Stimulated activated naive CD8-positive, alpha-beta T cell treated with anti-CD3 and anti-CD28 coated beads, Interleukin-15, Interleukin-2, amounts not matched to agents 100 ng/mL and 50 ng/mL, for 24 hours (primary cell): ENCODE measurements at regions not wholly inside any gene's neighbourhood (a gene's known extent, or its start where the extent isn't known, plus 50 kb on each side); places are given as distances from the start of the nearest gene placed in this dataset.

Experiments
- H3K27ac Mint-ChIP-seq: one replicate; pipeline ENCODE4 v1.8.0; 2021; ENCODE audit warnings: mild to moderate bottlenecking, mixed read lengths
- H3K27me3 Mint-ChIP-seq: one replicate; pipeline ENCODE4 v1.8.0; 2021; ENCODE audit warnings: mixed read lengths
- H3K36me3 Mint-ChIP-seq: one replicate; pipeline ENCODE4 v1.8.0; 2021; ENCODE audit warnings: low read depth, mixed read lengths
- H3K4me1 Mint-ChIP-seq: one replicate; pipeline ENCODE4 v1.8.0; 2021; ENCODE audit warnings: low read depth, mixed read lengths
- H3K4me3 Mint-ChIP-seq: one replicate; pipeline ENCODE4 v1.8.0; 2021; ENCODE audit warnings: mild to moderate bottlenecking, mixed read lengths
- H3K9me3 Mint-ChIP-seq: one replicate; pipeline ENCODE4 v1.8.0; 2021; ENCODE audit warnings: mixed read lengths

- H3K27me3 Mint-ChIP-seq = peaks cover 8% of the 10 kb centered on the region
- H3K36me3 Mint-ChIP-seq = no peaks in the 10 kb centered on the region
- no peak overlapping the region for H3K4me3 Mint-ChIP-seq
- no peak overlapping the region for H3K27ac Mint-ChIP-seq
- no peaks in the 10 kb centered on the region for H3K9me3 Mint-ChIP-seq
- H3K4me1 Mint-ChIP-seq = peaks cover 57% of the 10 kb centered on the region
These were observed 187.6 kb upstream of the SHH start for GRCh38 chr7:155999631-156000489.

DNA sequence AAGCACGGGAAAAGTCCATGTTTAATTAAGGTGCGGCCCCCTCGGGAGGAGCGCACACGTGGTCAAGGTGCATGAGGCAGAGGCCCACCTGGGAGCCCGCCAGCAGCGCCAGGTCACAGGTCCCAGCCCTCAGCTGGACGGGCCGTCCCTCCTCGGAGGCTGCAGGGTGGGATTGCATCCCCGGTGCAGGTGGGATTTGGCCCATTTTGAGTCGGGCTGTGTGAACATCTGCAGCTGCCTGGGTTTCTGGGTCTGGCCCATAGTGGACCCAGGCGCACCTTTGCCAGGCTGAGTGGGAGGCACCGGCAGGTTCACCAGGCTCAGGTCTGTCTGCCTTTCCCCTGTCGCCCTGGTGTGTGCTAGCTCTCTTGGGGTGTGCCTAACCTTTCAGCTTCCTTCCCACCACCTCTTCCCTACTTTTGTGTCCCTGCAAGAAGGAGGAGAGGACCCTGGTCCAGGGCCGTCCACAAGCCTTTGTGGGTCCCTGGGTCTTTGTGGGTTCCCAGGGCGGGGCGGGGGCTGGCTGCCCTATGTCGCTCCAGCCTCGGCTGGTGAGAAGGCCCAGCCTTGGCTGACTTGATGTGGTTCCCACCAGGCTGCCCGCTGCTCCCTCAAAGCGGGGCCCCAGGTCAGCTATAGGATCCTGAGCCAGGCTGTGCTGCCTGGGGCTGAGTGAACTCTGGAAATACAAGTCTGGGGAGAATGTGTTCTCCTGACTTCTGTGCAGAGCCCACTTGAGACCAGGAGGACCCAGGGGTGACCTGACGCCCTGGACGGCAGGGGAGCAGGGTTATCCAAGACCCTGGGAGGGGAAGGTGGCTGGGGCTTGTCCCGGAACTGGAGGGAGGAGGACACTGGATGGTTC, 186.7 kb upstream of the SHH start:
- peaks cover 8% of the 10 kb centered on the region for H3K27me3 Mint-ChIP-seq

GRCh38 chr7:155998328-155998691, 186.0 kb upstream of the SHH start:
- H3K27me3 Mint-ChIP-seq = peaks cover 8% of the 10 kb centered on the region
- peak overlapping the region; percentile 64 for H3K27ac Mint-ChIP-seq
- H3K4me1 Mint-ChIP-seq = peaks cover 66% of the 10 kb centered on the region
- peak overlapping the region; percentile 4 for H3K4me3 Mint-ChIP-seq
- H3K9me3 Mint-ChIP-seq = no peaks in the 10 kb centered on the region
- H3K36me3 Mint-ChIP-seq = no peaks in the 10 kb centered on the region

More for the DNA sequence above, 186.7 kb upstream of the SHH start:
- Mint-ChIP-seq H3K9me3 (no peaks in the 10 kb centered on the region), H3K27ac (no peak overlapping the region), H3K36me3 (no peaks in the 10 kb centered on the region), H3K4me1 (peaks cover 66% of the 10 kb centered on the region), H3K4me3 (no peak overlapping the region)

- peak overlapping the region; percentile 84 for H3K27ac Mint-ChIP-seq
- no peaks in the 10 kb centered on the region for H3K9me3 Mint-ChIP-seq
- H3K4me1 Mint-ChIP-seq = peaks cover 62% of the 10 kb centered on the region
- H3K36me3 Mint-ChIP-seq = no peaks in the 10 kb centered on the region
- H3K27me3 Mint-ChIP-seq = peaks cover 8% of the 10 kb centered on the region
- peak overlapping the region; percentile 48 for H3K4me3 Mint-ChIP-seq
These were observed 185.4 kb upstream of the SHH start for GRCh38 chr7:155997431-155998327.

GRCh38 chr7:155996718-155997280, 184.5 kb upstream of the SHH start:
- H3K4me3 Mint-ChIP-seq = peak overlapping the region; percentile 20
- H3K36me3 Mint-ChIP-seq = no peaks in the 10 kb centered on the region
- peak overlapping the region; percentile 84 for H3K27ac Mint-ChIP-seq
- H3K9me3 Mint-ChIP-seq = no peaks in the 10 kb centered on the region
- H3K27me3 Mint-ChIP-seq = peaks cover 8% of the 10 kb centered on the region
- H3K4me1 Mint-ChIP-seq = peaks cover 53% of the 10 kb centered on the region

DNA sequence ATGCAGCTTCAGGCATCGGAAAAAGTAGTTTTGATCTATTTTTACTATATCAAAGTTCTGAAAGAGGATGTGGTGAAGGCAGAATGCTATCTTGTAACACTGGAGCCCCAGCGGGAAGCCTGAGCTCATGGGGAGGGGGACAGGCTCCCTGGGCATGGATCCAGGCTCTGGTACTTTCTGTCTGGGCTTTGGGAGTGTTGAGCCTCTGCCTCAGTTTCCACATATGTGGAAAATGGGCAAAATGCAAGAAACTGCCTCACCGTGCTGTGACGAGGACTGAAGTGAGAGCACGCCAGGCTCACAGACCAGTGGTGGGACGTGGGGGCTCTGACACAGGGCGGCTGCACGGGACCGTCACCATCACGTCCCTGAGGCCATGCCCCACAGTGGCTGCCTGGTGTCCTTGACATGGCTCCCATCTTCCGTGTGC, 182.9 kb upstream of the SHH start:
- H3K4me3 Mint-ChIP-seq = peak overlapping the region; percentile 13
- peaks cover 8% of the 10 kb centered on the region for H3K27me3 Mint-ChIP-seq
- H3K36me3 Mint-ChIP-seq = no peaks in the 10 kb centered on the region
- no peaks in the 10 kb centered on the region for H3K9me3 Mint-ChIP-seq
- H3K27ac Mint-ChIP-seq = no peak overlapping the region
- H3K4me1 Mint-ChIP-seq = peaks cover 46% of the 10 kb centered on the region

DNA sequence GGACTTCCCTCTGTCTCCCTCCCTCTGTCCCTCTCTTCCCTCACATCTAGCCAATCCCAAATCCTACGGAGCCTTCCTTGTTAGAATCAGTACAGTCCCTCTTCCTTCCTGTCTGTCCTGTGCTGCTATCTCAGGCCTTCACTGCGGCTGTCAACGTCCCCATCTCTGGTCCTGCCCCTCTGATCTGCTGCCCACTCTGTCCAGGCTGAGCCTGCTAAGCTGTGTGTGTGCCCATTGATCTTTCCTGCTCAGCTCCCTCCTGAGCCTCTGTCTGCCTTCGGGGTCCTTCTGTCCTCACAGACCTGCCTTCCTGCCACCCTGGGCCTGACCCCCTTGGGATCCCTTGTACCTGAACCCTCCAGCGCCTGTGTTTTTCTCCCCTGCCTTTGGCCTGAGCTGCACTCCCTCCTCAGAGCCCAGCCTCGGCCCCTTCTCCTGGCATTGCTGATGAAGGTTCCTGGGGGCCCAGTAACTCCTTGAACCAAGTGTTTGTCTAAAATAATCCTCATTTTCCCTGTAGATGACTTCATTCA, 182.1 kb upstream of the SHH start:
- Mint-ChIP-seq H3K36me3 (no peaks in the 10 kb centered on the region), H3K9me3 (no peaks in the 10 kb centered on the region), H3K4me3 (no peak overlapping the region), H3K27ac (no peak overlapping the region), H3K4me1 (peaks cover 45% of the 10 kb centered on the region), H3K27me3 (peaks cover 8% of the 10 kb centered on the region)

DNA sequence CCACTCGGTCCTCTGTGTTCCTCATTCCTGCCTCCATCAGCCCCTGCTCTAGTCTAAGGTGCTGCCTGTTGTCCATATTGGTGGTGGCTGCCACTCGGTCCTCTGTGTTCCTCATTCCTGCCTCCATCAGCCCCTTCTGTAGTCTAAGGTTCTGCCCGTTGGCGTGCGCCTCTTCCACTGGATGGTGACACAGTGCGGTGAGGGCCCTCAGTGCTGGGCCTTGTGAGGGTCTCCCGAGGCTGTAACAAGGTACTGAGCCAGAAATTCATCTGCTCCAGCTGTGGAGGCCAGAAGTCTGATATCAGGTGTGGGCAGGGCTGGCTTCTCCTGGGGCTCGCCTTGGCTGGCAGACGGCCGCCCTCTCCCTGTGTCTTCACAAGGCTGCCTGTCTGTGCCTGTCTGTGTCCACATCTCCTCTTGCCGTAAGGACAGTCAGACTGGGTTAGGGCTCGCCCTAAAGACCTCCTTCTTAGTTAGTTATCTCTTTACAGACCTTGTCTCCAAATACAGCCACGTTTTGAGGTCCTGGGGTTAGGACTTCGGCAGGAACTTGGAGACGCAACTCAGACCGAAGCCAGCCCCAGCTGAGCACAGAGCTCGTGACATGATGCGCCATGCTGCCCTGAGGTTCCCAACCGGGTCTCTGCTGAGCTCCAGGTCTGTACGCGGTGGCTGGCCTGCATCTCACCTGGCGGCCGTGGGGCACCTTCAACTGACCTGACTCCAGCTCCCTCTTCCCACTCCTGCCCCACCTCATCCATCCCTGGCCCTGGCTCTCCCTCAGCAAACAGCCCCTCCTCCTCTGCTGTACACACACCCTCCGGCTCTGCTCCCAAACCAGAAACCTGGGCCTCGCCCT, 181.4 kb upstream of the SHH start:
- H3K36me3 Mint-ChIP-seq = no peaks in the 10 kb centered on the region
- peaks cover 45% of the 10 kb centered on the region for H3K4me1 Mint-ChIP-seq
- H3K27ac Mint-ChIP-seq = no peak overlapping the region
- peaks cover 8% of the 10 kb centered on the region for H3K27me3 Mint-ChIP-seq
- no peak overlapping the region for H3K4me3 Mint-ChIP-seq
- H3K9me3 Mint-ChIP-seq = no peaks in the 10 kb centered on the region

- no peak overlapping the region for H3K27ac Mint-ChIP-seq
- peaks cover 40% of the 10 kb centered on the region for H3K4me1 Mint-ChIP-seq
- no peaks in the 10 kb centered on the region for H3K9me3 Mint-ChIP-seq
- no peaks in the 10 kb centered on the region for H3K36me3 Mint-ChIP-seq
- no peak overlapping the region for H3K4me3 Mint-ChIP-seq
- peaks cover 8% of the 10 kb centered on the region for H3K27me3 Mint-ChIP-seq
These were observed 180.7 kb upstream of the SHH start for GRCh38 chr7:155992974-155993373.

DNA sequence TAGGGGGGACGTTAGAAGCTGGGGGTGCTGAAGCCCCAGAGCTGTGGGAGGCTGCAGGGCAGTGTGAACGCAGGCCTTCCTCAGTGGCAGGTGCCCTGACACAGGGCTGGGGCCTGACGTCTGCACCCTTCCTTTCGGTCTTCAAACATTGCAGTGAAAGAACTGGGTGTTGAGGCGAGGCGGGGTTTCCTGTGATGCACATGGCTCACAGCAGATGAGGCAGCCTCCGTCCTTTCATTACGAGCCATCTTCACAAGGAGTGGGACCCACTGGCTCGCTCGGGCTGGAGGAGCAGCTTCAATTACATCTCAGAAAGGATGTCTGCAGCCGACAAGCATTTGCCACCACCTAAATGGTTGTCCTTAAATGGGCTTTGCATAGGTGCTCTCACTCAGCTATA, 180.3 kb upstream of the SHH start:
- Mint-ChIP-seq H3K27ac (no peak overlapping the region), H3K36me3 (no peaks in the 10 kb centered on the region), H3K4me1 (peaks cover 37% of the 10 kb centered on the region), H3K27me3 (peaks cover 8% of the 10 kb centered on the region), H3K4me3 (no peak overlapping the region), H3K9me3 (no peaks in the 10 kb centered on the region)

DNA sequence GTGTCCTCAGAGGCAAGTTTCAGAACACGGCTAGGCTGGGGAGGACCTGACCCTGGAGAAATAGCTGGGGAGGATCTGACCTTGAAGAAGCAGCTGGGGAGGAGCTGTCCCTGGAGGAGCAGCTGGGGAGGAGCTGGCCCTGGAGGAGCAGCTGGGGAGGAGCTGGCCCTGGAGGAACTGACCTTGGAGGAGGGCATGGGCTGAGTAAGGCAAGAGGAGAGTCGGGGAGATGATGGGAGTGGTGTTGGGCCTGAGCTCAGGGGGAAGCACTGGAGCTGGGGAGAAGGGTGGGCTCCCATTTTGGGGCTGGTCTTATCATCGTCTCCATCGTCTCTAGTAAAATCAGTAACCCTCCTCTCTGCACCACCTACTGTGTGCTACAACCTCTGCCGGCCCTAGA, 179.8 kb upstream of the SHH start:
- Mint-ChIP-seq H3K4me3 (no peak overlapping the region), H3K4me1 (peaks cover 32% of the 10 kb centered on the region), H3K27me3 (peaks cover 5% of the 10 kb centered on the region), H3K36me3 (no peaks in the 10 kb centered on the region), H3K9me3 (no peaks in the 10 kb centered on the region), H3K27ac (no peak overlapping the region)

DNA sequence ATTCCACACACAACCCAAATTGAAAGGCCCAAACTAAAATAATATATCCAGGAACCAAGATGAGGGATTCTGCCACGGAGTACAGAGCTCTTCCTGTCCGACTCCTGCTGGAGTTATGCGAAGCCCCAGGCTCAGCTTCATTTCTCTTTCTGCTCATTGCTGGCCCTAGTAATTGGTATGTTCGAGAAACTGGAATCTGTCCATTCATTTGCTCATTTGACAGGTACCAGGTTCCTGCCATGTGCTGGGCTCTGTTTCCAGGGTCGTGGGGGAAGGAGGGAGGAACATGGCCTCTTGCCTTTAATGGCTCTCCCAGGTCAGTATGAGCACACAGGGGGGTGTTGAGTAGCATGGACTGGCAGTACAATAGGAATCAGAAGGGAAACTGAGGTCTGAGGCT, 179.2 kb upstream of the SHH start:
- H3K4me1 Mint-ChIP-seq = peaks cover 26% of the 10 kb centered on the region
- no peak overlapping the region for H3K27ac Mint-ChIP-seq

DNA sequence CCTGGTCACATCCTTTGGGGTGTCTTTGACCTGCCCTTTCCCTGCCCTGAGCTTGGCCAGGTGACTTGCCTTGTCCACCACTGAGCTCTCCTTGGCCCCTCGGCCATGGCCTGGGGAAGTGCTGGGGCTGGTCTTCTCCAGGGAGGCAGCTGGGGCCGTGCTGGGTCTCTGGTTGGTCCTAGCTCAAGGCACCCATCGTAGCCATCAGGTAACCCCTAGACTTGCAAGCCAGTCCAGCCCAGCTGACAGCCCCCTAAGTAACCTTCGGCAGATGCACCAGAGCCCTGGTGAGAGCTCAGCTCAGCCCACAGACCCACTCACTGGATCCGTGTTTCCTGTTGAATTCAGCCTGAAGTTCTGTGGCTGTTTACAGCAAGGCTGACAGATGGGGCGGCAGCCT, 176.2 kb upstream of the SHH start:
- H3K27ac Mint-ChIP-seq = no peak overlapping the region
- H3K27me3 Mint-ChIP-seq = no peaks in the 10 kb centered on the region
- no peaks in the 10 kb centered on the region for H3K9me3 Mint-ChIP-seq
- H3K4me3 Mint-ChIP-seq = no peak overlapping the region
- H3K36me3 Mint-ChIP-seq = no peaks in the 10 kb centered on the region
- H3K4me1 Mint-ChIP-seq = peaks cover 3% of the 10 kb centered on the region

More for the DNA sequence above, 179.2 kb upstream of the SHH start:
- no peaks in the 10 kb centered on the region for H3K27me3 Mint-ChIP-seq
- no peaks in the 10 kb centered on the region for H3K36me3 Mint-ChIP-seq
- H3K4me3 Mint-ChIP-seq = no peak overlapping the region
- no peaks in the 10 kb centered on the region for H3K9me3 Mint-ChIP-seq
